ENCODE measurements at regions not wholly inside any gene's neighbourhood (a gene's known extent, or its start where the extent isn't known, plus 50 kb on each side); places are given as distances from the start of the nearest gene placed in this dataset.

DNA sequence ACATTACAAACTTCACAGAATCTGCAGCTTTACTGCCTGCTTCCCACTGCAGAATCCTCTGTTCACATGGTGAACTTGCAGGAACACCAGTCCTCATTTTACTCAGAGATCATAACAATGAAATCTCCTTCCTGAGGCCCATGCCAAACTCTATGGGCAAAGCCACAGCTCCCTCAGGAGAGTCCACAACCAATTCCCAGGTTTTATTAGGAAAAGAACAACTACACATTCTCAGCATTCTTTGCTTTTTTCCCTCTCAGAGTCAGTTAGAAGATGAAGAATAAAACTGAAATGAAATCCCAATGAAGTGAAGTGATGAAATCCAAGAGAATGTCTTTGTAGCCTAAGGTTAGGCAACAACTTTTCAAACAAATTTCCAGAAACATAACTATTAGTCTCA, 233.7 kb downstream of the DSEL start:
- no peak for DNase-seq

DNA sequence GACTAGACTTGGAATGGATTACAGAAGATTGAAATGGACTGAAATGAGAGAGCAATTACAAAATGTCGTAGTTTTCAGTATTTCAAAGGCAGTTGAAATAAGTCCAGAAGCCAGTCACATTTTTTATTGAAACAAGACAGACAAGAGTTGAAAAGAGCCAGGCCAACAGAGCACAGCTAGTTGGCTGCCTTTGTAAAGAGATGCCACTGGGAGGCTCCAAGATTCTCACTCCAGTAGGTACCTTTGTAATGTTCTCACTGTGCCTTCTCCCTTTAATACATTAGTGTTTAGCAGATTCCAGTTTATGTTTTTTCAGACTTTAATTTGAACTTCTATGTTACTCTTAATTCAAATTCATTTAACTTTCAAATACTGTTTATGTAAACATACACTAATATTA, 234.8 kb downstream of the DSEL start:
- DNase-seq: no peak

DNA sequence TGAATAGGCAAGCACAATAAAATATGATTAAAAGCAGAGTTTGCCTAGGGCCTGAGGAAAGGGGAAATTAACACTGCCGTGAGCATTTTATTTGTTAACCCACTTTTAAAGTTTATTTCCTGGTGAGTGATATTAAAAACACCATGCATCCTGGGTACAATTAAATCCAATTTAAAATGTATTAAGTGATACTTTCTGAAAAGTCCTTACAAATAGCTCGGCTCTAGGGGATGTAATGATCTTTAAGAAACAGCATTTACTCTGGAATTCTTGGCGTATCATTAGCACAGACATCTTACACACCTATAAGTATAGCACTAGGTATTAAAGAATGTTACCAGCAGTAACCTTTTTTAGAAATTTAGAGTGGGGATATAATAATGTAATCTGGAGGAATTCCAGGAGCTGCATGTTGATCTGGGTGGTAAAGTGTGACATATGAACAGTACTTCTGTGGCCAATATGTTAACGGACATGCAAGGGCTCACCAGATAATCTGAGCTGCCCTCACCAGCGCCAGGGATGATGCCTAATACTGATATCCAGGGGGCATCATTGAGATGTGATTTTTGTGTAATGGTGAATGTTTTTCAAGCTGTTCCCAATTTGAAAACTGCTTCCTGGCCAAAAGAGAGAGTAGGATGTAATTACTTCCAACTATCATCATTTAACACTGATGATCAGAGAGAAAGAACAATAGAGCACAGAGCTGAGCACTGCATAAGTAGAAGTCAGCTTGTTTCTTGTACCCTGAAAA, 235.9 kb downstream of the DSEL start:
- DNase-seq: no peak

DNA sequence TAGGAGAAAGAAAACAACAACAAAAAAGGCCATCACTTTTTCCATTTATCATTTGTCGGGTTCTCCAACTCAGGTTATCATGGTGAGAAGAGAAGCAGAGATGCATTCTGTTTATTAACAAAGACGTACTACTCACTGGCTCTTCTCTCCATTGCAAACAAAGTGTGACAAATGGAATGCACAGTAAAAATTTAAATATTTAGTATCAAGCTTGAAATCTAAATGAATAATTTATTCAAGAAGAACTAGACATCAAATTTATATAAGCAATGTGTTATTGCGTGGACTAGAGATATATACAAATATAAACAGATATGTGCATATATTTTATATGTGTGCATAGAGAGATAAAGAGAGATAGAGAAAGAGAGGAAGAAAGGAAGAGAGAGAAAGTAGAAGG, 236.5 kb downstream of the DSEL start:
- DNase-seq: no peak

DNA sequence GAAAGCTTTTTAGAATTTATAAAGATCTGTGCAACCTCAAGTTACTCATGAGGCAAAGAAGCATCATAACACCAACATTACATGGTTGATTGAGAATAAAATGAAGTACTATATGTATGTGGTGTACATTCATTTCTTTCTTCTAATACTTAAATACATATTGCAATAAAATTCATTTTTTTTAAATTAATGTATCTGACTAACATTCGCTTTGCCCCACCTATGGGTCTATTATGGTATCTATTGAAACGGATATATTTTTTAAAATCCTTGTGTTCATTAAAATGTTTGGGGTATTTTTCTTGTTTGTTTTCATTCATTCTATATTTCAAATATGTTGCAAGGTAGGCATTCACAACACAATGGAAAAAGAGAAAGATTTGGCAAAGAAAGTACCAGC, 237.5 kb downstream of the DSEL start:
- DNase-seq: no peak

DNA sequence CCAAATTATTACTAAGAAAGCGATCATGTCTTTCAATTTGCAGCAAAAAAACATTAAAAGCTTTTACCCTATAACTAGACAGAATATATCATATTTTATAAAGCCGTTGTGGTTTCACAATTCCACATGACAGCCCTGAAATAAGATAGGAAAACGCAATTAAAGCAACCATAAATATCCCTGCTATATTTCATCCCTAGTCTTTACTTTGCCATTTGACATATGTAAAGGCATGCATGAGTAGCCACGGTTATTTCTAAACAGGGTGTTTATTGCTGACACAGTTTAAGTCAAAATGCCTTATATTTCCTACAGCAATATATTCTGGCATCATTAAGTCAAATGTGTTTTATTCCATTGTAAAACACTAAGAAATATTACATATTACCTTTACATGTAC, 239.9 kb downstream of the DSEL start:
- no peak for DNase-seq

DNA sequence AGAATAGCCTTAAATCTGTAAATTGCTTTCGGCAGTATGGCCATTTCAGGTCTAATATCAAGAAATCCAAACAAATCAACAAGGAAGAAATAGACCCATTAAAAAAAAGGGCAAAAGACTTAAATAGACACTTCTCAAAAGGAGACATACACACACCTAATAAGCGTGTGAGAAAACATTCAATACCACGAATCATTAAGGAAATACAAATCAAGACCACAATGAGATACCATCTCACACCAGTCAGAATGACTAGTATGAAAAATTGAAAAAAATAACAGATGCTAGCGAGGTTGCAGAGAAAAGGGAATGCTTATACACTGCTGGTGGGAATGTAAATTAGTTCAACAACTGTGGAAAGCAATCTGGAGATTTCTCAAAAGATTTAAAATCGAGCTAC, 243.2 kb downstream of the DSEL start:
- DNase-seq: no peak

DNA sequence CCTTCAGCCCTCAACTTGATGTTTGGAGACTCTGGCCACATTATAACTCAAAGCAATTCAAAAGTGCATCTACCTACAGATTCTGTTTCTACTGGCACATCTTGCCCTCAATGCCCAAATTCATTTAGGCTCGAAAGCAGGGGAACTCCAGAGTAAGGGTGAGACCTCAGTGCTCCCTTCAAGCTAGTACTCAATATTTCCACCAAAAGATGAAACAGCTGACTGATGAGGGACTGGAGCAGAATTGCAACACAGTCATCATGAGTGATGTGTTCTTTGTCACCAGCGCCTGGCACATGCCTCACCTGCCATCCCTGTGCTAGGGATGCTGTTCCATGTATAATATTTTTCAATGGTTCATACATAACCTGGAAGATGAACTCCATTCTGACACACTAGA, 247.3 kb downstream of the DSEL start:
- DNase-seq: no peak

DNA sequence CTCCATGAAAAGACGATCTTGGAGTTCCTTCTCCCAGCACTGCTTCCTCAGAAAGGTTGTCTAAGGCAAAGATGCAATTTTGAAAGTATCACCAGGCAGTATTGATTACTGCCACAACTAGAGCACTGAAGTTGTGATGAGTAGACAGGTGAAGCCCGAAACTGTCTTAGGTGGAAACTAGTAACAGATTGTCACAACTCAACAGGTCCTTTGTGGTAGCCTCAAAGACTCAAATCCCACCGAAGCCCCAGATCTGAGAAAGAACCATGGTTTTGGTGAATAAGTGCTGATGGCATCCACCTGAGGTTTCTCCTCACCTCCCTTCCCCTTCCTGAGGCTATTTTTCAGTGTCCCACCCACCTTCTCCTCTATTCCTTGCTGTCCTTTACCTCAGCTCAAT, 248.0 kb downstream of the DSEL start:
- no peak for DNase-seq

DNA sequence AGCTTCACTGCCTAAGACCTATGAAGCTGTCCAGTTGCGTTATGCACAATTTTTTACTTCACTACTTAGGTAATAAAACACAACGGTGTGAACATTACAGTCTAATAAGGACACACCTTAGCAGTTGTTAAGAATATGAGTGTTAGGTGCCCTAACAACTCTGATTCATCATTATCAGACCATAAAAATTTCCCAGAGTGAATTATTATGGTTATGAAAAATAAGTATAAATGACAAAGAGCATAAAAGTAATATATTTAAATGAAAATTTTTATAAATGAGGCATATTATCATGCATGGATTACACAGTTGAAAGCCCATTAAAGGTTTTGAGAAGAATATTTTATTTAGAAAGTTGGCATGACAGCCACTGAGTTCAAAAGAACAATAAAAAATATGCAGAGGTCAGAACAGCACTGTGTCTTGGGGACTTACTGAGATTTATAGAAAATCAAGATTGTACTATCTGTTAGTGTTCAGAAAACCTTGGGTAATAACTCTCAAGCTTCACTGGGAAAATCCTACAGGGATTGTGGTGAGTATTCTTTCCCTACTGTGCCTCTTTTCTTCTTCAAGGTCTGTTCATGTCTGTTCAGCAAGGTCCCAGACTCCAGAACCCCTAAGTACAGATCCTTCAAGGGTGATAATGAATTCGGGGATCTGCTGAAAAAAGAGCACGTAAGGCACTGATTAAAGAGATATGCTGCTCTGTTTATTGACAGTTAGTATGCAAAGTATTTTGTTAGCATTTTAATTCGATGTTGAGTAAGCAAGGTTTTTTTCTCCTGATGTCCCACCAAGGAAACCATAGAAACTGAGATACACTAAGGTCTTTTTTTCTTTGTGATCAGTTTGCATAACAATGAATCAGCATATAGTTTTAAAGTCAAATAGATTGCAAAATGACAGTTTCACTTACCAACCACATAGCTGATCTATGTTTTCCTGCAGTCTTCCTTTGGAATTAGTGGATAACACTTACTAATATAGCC, 250.0 kb downstream of the DSEL start:
- DNase-seq: no peak

DNA sequence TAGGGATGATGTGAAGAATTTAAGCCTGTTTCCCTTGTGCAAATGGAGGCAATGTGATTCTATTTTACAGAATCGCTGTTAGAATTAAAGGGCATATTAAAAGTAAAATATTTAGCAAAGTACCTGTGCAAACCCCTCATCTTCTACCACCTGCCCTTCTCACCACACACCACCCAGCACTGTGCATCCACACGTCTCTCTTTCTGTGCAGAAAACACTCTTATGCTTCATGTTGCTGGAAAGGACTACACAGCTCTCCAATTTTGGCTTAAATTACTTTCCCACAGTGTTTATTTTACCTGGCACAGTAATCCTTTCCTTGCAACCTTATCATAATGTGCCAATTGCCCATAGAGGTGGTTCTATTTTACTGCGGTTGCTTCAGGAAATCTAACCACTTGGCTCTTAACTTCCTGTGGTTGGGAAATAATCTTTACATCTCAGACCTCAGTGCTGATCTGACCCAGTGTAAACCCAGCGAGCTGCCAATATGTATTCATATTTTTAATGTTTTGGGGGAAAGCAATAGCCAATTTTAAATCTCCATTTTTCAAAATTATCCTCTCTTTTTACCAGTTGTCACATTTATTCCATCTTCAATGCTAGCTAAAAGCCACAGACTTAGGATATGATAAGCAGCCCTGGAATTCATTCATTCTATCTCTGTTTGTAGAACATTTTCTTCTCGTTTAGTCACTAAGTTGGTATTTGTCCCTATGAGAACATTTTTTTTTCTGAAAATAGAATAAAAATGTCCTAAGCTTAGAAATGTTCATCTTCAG, 250.9 kb downstream of the DSEL start:
- DNase-seq: no peak

DNA sequence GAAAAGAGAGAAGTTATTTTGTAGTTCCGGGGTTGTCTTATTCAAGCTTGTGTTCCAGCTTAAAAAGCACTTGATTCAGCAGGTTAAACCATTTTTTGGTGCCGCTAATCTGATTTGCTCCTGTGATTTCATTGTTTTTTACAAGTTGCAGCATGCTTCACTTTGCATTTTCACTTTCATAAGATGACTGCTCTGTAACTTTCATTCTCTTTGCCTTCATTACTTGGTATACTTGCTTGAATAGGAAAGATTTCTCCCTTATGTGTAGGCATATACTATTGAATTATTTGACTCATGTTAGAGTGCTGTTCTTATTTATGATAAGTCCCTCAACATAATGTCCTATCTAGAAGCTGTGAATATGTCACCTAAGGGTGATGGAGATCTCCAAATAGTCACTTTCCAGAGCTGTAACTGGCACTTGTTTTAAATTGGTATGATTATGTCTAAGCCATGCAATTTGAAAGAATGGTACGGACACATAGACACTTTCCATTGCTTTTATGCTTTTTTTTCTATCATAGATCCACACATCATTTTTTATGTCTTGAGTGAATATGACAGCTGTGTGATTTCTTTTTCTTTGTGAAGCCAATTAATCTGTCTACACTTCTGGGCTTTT, 254.5 kb downstream of the DSEL start:
- no peak for DNase-seq

DNA sequence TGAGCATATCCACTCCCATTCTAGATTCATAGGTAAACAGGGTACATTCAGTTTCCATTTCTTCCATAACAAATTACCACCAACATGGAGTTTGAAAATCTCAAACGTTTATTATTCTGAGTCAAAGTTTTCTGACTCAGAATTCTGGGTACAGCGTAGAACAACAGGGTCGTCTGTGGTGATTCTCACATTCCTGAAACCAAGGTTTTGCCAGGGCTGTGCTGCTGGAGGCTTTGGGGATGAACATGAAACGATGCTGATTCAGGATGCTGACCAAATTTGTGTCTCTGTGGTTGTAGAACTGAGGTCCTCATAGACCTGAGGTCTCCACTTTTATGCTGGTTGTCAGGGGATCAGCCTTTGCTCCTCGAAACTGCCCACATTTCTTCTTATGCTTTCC, 255.7 kb downstream of the DSEL start:
- DNase-seq: no peak

DNA sequence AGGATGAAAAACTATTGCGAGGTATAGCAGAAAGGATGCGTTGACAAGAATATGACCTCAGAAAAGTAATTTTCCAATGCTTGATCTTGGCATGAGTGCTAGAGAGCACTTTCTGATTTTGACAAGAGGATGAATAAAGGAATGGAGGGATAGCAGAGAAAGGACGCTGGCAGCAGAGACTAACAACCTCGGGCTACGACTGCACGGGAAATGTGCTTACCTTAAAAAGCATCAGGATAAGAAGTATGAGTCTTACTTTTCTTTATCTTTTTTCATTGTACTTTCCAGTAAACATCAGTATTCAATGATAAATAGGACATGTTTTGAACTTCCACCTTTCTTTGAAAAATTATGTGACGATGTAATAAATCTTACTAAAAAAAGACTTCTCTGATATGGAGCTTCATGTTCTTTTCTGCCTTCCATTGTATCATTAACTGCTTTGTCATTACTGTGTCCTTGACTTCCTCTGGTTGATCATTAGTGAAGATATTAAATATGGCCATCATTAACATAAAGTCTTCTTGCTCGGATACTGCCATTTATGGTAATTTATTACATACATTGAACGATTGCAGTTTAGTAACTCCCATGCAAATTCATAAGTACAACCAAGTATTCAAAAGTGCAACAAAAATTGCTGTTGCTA, 265.6 kb downstream of the DSEL start:
- DNase-seq: no peak

DNA sequence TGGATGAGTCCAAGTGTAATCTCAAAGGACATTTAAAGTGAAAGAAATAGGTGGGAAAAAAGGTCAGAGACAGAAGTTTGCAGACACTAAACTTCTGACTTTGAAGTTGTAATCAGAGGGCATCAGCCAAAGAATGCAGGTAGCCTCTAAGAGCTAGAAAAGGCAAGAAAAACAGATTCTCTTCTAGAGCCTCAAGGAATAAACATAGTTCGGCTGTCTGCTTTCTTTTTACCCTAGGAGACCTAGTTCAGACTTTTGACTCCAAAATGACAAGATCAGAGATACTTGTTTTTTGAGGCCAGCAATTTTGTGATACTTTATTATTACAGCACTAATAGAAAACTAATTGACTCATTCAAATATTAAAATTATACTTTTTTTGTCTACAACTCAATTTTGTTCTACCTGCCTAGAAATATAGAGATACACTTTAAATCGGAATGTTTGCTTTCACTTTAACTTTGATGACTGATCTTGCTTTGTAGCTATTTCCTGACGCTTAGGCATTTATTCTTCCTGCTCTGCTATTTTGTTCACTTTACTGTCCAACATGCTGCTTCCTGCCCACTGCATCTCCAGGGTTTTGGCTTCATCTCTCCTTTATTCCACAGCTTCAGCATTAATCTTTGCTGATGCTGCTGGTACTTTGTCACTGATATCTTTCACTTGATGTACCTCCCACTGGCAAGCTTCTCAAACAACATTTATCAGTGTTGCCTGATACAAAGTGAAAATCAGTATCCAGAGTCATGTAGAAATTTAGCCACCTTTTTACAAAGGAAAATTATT, 272.5 kb downstream of the DSEL start:
- DNase-seq: no peak

DNA sequence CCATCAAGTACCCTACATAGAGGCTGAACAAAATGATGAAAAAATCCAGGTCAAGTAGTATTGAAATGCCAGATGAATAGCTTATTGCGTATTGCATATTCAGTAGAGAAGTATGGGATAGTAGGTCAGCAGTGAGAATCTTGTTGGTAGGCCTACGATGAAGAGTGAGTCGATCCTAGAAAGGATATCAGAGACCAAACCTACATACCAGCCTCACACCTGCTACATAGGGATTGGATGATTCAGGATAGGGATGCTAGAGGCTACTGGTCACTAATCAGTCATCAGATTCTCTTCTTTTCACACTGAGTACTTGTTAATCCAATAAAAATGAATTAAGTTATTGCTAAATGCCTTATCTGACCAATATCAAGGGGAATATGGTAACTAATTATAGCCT, 274.5 kb downstream of the DSEL start:
- no peak for DNase-seq

DNA sequence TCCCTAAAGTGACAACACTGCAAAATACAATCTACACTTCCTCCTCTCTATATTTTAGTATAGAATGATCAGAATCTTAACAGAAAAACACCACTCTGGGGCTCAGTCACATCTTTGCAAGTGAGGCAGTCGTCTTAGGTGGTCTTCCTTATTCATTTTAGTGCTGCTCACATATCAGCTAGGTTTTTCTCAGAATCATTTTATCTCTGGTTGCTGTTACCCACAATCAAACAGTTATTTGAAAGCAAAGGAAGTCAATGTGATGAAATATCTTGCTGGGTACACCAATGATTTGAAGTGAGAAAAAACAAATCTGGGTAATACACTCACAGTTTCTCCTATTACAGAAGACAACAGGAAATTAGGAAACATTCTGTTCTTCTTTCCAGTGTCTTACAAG, 275.2 kb downstream of the DSEL start:
- no peak for DNase-seq

DNA sequence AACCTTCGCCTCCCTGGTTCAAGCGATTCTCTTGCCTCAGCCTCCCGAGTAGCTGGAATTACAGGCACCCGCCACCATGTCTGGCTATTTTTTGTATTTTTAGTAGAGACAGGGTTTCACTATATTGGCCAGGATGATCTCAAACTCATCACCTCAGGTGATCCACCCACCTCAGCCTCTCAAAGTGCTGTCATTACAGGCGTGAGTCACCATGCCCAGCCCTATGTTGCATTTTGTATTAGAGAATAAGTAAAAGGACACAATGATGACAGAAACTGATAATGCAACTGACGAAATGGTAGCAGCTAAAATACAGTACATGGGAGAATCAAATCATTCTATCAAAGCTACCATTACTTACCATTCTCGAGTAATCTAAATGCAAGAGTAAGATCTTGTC, 276.7 kb downstream of the DSEL start:
- no peak for DNase-seq

DNA sequence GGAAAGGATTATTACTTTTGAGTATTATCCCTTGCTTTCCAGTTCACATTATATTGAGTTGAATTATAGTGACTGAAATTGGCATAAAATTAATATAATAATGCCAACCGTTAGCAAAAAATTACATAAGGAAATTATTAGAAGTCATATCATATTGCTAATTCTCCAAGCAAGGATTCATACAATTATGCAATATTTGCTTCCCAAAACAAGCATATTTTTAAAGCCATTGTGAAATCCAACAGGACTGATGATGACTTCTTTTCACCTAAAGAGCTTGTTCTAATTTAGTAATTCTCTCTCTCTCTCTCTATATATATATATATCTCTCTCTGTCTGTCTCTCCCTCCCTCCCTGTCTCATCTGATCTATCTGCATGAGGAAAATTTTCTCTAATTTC, 283.5 kb downstream of the DSEL start:
- no peak for DNase-seq

DNA sequence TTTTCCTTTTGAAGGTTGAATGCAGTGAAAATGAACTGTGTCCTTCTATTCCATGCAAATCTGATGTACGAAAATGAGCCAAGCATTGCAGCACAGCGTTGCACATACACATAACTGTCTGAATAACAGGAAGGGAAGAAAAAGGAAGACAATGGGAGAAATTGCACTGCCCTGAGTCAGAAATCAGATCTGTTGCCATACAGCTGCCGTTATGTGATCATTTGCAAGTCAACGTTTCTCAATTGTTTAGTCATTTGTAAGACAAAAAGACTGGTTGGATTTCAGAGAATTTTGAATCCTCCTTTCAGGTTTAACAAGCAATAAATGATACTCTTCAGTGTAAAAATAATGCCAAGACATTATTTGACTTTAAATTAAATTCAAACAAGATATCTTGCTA, 284.1 kb downstream of the DSEL start:
- no peak for DNase-seq

DNA sequence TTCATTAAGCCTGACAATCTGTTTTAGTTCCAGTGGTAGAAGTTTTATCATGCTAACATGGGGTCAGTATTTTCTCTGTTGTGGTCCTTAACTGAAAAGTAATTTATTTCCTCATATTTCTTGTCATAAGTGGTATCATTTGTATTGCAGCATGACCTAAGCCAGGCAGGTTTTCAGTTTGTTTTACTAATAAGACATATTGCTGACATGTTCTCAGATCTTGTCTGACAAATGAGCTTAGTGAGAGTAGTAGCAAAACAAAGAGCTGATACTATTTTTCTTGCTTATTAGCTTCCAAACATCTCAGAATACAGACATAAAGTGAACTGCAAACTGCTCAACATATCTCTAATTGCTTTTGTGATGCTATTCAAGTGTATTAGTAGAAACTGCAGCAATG, 293.6 kb downstream of the DSEL start:
- no peak for DNase-seq

DNA sequence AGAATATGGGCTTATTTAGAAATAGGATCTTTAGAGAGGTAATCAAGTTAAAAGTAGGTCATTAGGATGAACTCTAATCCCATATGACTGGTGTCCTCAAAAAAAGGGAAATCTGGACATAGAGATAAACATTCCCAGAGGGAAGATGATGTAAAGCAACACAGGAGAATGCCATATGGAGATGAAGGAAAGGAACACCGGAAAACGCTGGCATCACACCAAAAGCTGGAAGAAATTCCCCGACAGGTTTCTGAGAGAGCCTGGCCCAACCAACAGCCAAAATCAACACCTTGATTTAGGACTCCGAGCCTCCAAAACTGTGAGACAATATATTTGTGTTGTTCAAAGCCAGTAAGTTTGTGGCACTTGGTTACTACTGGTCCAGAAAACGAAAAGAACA, 296.7 kb downstream of the DSEL start:
- DNase-seq: no peak
